ENCODE measurements at regions not wholly inside any gene's neighbourhood (a gene's known extent, or its start where the extent isn't known, plus 50 kb on each side); places are given as distances from the start of the nearest gene placed in this dataset.

DNA sequence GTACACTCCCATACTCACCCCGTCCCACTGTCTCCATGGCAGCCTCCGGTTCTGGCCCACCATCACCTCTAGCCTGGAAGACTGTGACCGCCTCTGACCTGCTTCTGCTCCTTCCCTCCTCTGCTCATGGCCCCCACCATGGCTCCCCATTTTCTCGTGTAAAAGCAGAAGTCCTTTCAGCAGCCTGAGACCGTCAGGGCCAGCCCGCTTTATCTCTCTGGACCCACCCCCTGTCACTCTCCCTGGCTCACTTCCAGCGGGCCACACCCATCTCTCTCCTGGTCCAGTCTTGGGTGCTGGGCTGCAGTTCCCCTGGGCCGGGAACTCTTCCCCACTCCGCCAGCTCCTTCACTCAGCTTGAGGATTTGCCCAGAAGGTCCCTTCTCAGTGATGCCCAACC is 96.0 kb upstream of the RUFY1 start:
- intact Hi-C loops (cut with DNase I): no loop called here
- no peak overlapping the region for H3K4me3 ChIP-seq
- H3K36me3 ChIP-seq: no peaks in the 10 kb centered on the region
- H3K9me3 ChIP-seq: no peaks in the 10 kb centered on the region
- no peak for TF ChIP-seq POLR2A (IDR thresholded peaks at IDR 0.05)
- TF ChIP-seq, protein P1, sequence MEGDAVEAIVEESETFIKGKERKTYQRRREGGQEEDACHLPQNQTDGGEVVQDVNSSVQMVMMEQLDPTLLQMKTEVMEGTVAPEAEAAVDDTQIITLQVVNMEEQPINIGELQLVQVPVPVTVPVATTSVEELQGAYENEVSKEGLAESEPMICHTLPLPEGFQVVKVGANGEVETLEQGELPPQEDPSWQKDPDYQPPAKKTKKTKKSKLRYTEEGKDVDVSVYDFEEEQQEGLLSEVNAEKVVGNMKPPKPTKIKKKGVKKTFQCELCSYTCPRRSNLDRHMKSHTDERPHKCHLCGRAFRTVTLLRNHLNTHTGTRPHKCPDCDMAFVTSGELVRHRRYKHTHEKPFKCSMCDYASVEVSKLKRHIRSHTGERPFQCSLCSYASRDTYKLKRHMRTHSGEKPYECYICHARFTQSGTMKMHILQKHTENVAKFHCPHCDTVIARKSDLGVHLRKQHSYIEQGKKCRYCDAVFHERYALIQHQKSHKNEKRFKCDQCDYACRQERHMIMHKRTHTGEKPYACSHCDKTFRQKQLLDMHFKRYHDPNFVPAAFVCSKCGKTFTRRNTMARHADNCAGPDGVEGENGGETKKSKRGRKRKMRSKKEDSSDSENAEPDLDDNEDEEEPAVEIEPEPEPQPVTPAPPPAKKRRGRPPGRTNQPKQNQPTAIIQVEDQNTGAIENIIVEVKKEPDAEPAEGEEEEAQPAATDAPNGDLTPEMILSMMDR (IDR thresholded peaks at IDR 0.05): no peak
- TF ChIP-seq POLR2AphosphoS5 (IDR thresholded peaks at IDR 0.05): no peak
- no peak for DNase-seq (ENCODE audit: low spot score)
- H3K27ac ChIP-seq: no peak overlapping the region
- WGBS: 73% methylated on average over 9 of the region's 9 CpGs
- H3K27me3 ChIP-seq (replicated peaks; ENCODE audit: insufficient read depth): no peaks in the 10 kb centered on the region
- H3K4me1 ChIP-seq (replicated peaks): no peaks in the 10 kb centered on the region

DNA sequence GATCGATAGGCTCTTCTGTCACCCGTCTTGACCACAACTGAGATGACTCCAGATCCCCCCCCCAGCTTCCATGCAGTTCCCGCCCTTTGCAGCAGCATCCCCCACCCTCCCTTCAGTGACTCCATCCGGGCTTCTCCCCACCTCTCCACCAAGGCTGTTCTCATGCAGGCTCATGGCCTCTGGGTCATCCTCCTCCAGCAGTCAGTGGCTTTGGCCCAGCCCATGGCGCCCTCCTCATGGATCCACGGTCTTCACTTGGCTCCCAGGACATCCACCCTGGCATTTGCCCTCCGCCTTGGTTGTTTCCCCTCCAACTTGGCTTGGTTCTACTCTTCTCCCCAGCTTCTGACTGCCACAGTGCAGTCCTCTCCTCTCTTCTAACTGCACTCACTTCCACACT is 96.7 kb upstream of the RUFY1 start:
- intact Hi-C loops (cut with DNase I): no loop called here
- DNase-seq (ENCODE audit: low spot score): no peak
- no peak overlapping the region for H3K4me3 ChIP-seq
- H3K36me3 ChIP-seq: no peaks in the 10 kb centered on the region
- H3K4me1 ChIP-seq (replicated peaks): no peaks in the 10 kb centered on the region
- H3K9me3 ChIP-seq: no peaks in the 10 kb centered on the region
- H3K27me3 ChIP-seq (replicated peaks; ENCODE audit: insufficient read depth): no peaks in the 10 kb centered on the region
- TF ChIP-seq, protein P1 (IDR thresholded peaks at IDR 0.05): no peak
- TF ChIP-seq POLR2A (IDR thresholded peaks at IDR 0.05): no peak
- TF ChIP-seq POLR2AphosphoS5 (IDR thresholded peaks at IDR 0.05): no peak
- no peak overlapping the region for H3K27ac ChIP-seq
- WGBS: 87% methylated on average over 7 of the region's 7 CpGs

DNA sequence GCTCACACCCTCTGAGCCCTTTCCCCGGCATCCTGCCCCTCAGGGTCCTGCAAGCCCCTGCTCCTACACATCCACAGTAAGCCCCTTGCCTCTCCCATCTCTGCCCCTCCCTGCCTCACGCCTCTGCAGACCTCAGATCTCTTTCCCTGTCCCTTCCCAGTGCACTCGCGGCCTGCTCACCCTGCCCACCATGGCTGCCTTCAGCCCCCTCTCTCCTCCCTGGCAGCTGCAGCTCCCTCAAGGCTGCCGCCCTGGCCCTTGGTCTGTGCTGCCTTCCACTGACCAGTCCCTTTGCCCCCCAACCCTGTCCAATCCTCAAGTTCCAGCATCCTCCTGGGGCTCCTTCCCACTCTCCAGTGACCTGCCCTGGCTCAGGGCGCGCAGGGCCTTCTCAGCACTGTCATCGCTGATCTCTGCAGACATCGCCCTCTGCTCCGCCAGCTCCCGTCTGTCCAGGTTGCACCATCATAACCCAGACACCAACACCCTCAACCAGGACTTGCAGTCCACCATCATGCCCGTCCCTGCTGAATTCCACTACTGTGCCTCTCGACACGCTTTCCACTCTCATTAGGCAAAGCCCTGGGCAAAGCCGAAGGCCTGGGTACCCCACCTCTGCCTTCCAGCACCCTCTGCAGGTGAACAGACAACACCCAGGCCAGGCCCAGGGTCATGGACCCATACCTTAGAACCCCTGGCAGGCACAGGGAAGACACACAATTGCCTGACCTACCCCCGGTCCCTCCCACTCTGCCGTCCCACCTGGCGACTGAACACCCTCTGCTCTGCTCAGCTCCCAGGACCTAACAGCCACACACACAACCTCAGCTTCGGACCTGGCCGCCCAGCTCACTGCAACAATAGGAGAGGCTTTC is 97.8 kb upstream of the RUFY1 start:
- WGBS: 81% methylated on average over 19 of the region's 20 CpGs
- DNase-seq (ENCODE audit: low spot score): no peak
- Histone ChIP-seq H3K27me3 (replicated peaks; ENCODE audit: insufficient read depth) (no peaks in the 10 kb centered on the region), H3K27ac (no peak overlapping the region), H3K4me3 (no peak overlapping the region), H3K4me1 (replicated peaks) (no peaks in the 10 kb centered on the region), H3K9me3 (no peaks in the 10 kb centered on the region), H3K36me3 (no peaks in the 10 kb centered on the region)
- intact Hi-C loops (cut with DNase I): no loop called here
- TF ChIP-seq POLR2AphosphoS5 (IDR thresholded peaks at IDR 0.05) (no peak), POLR2A (IDR thresholded peaks at IDR 0.05) (no peak)
- TF ChIP-seq, protein P1 (IDR thresholded peaks at IDR 0.05): no peak

DNA sequence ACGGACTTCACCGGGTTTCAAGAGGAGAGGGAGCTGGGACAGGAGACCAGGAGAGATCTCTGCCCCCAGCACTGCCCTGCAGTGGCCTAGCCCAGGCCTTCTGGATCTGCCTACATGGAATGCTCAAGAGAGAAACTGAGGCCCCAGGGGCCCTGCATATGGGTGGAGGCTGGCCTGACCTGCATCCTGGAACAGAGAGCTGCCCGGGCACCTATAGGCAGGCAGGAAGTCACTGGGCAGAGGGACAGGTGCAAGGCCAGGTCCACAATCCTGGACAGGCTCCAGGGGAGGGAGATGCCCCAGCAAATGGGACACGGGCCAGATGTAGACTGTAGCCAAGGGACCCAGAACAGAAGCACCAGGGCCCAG is 98.5 kb upstream of the RUFY1 start:
- H3K4me3 ChIP-seq: no peak overlapping the region
- 63% methylated on average over 4 of the region's 4 CpGs for WGBS
- DNase-seq (ENCODE audit: low spot score): no peak
- H3K9me3 ChIP-seq: no peaks in the 10 kb centered on the region
- H3K36me3 ChIP-seq: no peaks in the 10 kb centered on the region
- H3K27me3 ChIP-seq (replicated peaks; ENCODE audit: insufficient read depth): no peaks in the 10 kb centered on the region
- intact Hi-C loops (cut with DNase I): no loop called here
- H3K27ac ChIP-seq: no peak overlapping the region
- no peaks in the 10 kb centered on the region for H3K4me1 ChIP-seq (replicated peaks)
- TF ChIP-seq POLR2AphosphoS5 (IDR thresholded peaks at IDR 0.05): no peak
- TF ChIP-seq, protein P1 (IDR thresholded peaks at IDR 0.05): no peak
- no peak for TF ChIP-seq POLR2A (IDR thresholded peaks at IDR 0.05)

All from prostate gland (tissue), 2 donors.